Natural killer cell (primary cell): ENCODE measurements at regions not wholly inside any gene's neighbourhood (a gene's known extent, or its start where the extent isn't known, plus 50 kb on each side); places are given as distances from the start of the nearest gene placed in this dataset.

Source experiments
- ATAC-seq, 3 donors: fragments of 150-1000 bp in 2 of 3; fragments of 200-7000 bp in 1 of 3; cut with Tn5 transposase; 1 replicate in 1 of 3; 2 replicates in 2 of 3; pipeline ENCODE4 v1.10.0; 2021; ENCODE audit warnings: mild to moderate bottlenecking in 2 of 3, moderate library complexity in 2 of 3
- DNase-seq, 2 donors: peaks; one replicate each; pipeline versions ENCODE4 v3.0.0 to v3.0.0-alpha.2; 2013 to 2021; ENCODE audit warnings: mixed read lengths in 1 of 2
- H3K27ac ChIP-seq: one replicate; pipeline ENCODE4 v1.5.1; 2013; ENCODE audit warnings: mild to moderate bottlenecking, low read length
- H3K27me3 ChIP-seq: one replicate; pipeline ENCODE4 v1.6.1; 2013; ENCODE audit warnings: low read length; ENCODE audit not compliant: control insufficient read depth, insufficient read depth
- H3K36me3 ChIP-seq: one replicate; pipeline ENCODE4 v1.6.1; 2013; ENCODE audit warnings: low read length; ENCODE audit not compliant: control insufficient read depth, insufficient read depth
- H3K4me1 ChIP-seq: one replicate; pipeline ENCODE4 v1.6.1; 2013; ENCODE audit warnings: low read length; ENCODE audit not compliant: control insufficient read depth, insufficient read depth
- H3K4me3 ChIP-seq: one replicate; pipeline ENCODE4 v1.5.1; 2013; ENCODE audit warnings: low read length
- H3K9me3 ChIP-seq: one replicate; pipeline ENCODE4 v1.6.1; 2013; ENCODE audit warnings: low read length; ENCODE audit not compliant: control insufficient read depth, insufficient read depth
- H3K27ac Mint-ChIP-seq, 2 donors: one replicate each; pipeline ENCODE4 v1.8.0; 2022; ENCODE audit warnings: mild to moderate bottlenecking in 2 of 2, mixed read lengths in 2 of 2, moderate library complexity in 1 of 2
- H3K27me3 Mint-ChIP-seq, 2 donors: one replicate each; pipeline ENCODE4 v1.8.0; 2022; ENCODE audit warnings: low read depth in 2 of 2, mixed read lengths in 2 of 2
- H3K36me3 Mint-ChIP-seq: one replicate; pipeline ENCODE4 v1.8.0; 2022; ENCODE audit warnings: mixed read lengths
- H3K4me1 Mint-ChIP-seq, 2 donors: one replicate each; pipeline ENCODE4 v1.8.0; 2022; ENCODE audit warnings: mixed read lengths in 2 of 2
- H3K4me3 Mint-ChIP-seq: one replicate; pipeline ENCODE4 v1.8.0; 2022; ENCODE audit warnings: mild to moderate bottlenecking, moderate library complexity, mixed read lengths
- H3K9me3 Mint-ChIP-seq, 2 donors: one replicate each; pipeline ENCODE4 v1.8.0; 2022; ENCODE audit warnings: mixed read lengths in 2 of 2
- CTCF ChIP-seq: fragments of 200-600 bp; IDR thresholded peaks from one replicate; pipeline ENCODE4 v1.8.0; 2022; ENCODE audit warnings: antibody characterized with exemption
- WGBS: methylation state at CpG from one replicate; pipeline ENCODE4 v1.1.7; 2013; ENCODE audit warnings: missing lambda C conversion rate; ENCODE audit not compliant: insufficient coverage; 5-methylcytosine and 5-hydroxymethylcytosine counted together
- intact Hi-C: fragments of 100-400 bp; cut with micrococcal nuclease; formaldehyde crosslinking; loops from one replicate; pipeline ENCODE4 v1.14.2; 2022

GRCh38 chr11:28417601-28418323 is 309.6 kb downstream of the METTL15 start:
- no peak overlapping the region for H3K4me3 ChIP-seq
- Mint-ChIP-seq H3K4me3 (no peak overlapping the region), H3K9me3 (peaks cover 9 to 33% of the 10 kb centered on the region in 2 donors), H3K27ac (no peak overlapping the region), H3K36me3 (peaks cover 7% of the 10 kb centered on the region), H3K4me1 (no peaks in the 10 kb centered on the region), H3K27me3 (no peaks in the 10 kb centered on the region)
- DNase-seq (no peak), ATAC-seq (no peak)
- no peaks in the 10 kb centered on the region for H3K27me3 ChIP-seq
- intact Hi-C loops: no loop called here
- no peaks in the 10 kb centered on the region for H3K9me3 ChIP-seq
- H3K4me1 ChIP-seq: no peaks in the 10 kb centered on the region
- H3K36me3 ChIP-seq: no peaks in the 10 kb centered on the region
- no peak overlapping the region for H3K27ac ChIP-seq
- no peak for TF ChIP-seq CTCF
- 78% methylated on average over 5 of the region's 5 CpGs for WGBS

- no peak for TF ChIP-seq CTCF
- H3K4me3 Mint-ChIP-seq: no peak overlapping the region
These were observed 303.8 kb downstream of the METTL15 start for GRCh38 chr11:28412029-28412428.

GRCh38 chr11:28401446-28401845 is 293.3 kb downstream of the METTL15 start:
- Mint-ChIP-seq H3K4me1 (no peaks in the 10 kb centered on the region), H3K9me3 (peaks cover 3 to 12% of the 10 kb centered on the region in 2 donors), H3K27me3 (no peaks in the 10 kb centered on the region), H3K27ac (no peak overlapping the region), H3K4me3 (no peak overlapping the region), H3K36me3 (peaks cover 3% of the 10 kb centered on the region)
- Histone ChIP-seq H3K36me3 (no peaks in the 10 kb centered on the region), H3K27me3 (no peaks in the 10 kb centered on the region), H3K4me3 (no peak overlapping the region), H3K27ac (no peak overlapping the region), H3K9me3 (no peaks in the 10 kb centered on the region), H3K4me1 (no peaks in the 10 kb centered on the region)
- ATAC-seq (no peak), DNase-seq (no peak)
- no peak for TF ChIP-seq CTCF
- 93% methylated on average over 3 of the region's 3 CpGs for WGBS
- intact Hi-C loops: no loop called here

More at GRCh38 chr11:28412029-28412428, 303.8 kb downstream of the METTL15 start:
- Mint-ChIP-seq H3K36me3 (peaks cover 8% of the 10 kb centered on the region), H3K27me3 (no peaks in the 10 kb centered on the region), H3K9me3 (peaks cover 12 to 24% of the 10 kb centered on the region in 2 donors), H3K4me1 (no peaks in the 10 kb centered on the region), H3K27ac (no peak overlapping the region)
- Histone ChIP-seq H3K9me3 (no peaks in the 10 kb centered on the region), H3K27ac (no peak overlapping the region), H3K4me3 (no peak overlapping the region), H3K4me1 (no peaks in the 10 kb centered on the region), H3K36me3 (no peaks in the 10 kb centered on the region), H3K27me3 (no peaks in the 10 kb centered on the region)
- DNase-seq (no peak), ATAC-seq (no peak)
- intact Hi-C loops: no loop called here
